ENCODE measurements at regions not wholly inside any gene's neighbourhood (a gene's known extent, or its start where the extent isn't known, plus 50 kb on each side); places are given as distances from the start of the nearest gene placed in this dataset.

GRCh38 chr10:7479861-7480598 lies 69.2 kb upstream of the SFMBT2 start:
- no peaks in the 10 kb centered on the region for H3K36me3 ChIP-seq (ENCODE audit: low read depth)
- no peak overlapping the region for H3K27ac ChIP-seq (ENCODE audit: poor library complexity, severe bottlenecking)
- H3K4me3 ChIP-seq (ENCODE audit: severe bottlenecking), result no peak overlapping the region
- ATAC-seq (ENCODE audit: low read depth), result no peak
- no peaks in the 10 kb centered on the region for H3K27me3 ChIP-seq (ENCODE audit: insufficient read depth, poor library complexity, severe bottlenecking)
- no peak for DNase-seq (ENCODE audit: low spot score)
- H3K4me1 ChIP-seq (ENCODE audit: insufficient read depth, poor library complexity, severe bottlenecking), result no peaks in the 10 kb centered on the region
- H3K9me3 ChIP-seq (ENCODE audit: severe bottlenecking), result no peaks in the 10 kb centered on the region
- TF ChIP-seq, protein P1, sequence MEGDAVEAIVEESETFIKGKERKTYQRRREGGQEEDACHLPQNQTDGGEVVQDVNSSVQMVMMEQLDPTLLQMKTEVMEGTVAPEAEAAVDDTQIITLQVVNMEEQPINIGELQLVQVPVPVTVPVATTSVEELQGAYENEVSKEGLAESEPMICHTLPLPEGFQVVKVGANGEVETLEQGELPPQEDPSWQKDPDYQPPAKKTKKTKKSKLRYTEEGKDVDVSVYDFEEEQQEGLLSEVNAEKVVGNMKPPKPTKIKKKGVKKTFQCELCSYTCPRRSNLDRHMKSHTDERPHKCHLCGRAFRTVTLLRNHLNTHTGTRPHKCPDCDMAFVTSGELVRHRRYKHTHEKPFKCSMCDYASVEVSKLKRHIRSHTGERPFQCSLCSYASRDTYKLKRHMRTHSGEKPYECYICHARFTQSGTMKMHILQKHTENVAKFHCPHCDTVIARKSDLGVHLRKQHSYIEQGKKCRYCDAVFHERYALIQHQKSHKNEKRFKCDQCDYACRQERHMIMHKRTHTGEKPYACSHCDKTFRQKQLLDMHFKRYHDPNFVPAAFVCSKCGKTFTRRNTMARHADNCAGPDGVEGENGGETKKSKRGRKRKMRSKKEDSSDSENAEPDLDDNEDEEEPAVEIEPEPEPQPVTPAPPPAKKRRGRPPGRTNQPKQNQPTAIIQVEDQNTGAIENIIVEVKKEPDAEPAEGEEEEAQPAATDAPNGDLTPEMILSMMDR (IDR thresholded peaks at IDR 0.05; ENCODE audit: poor library complexity, severe bottlenecking), result no peak

GRCh38 chr10:7478727-7479457 lies 68.1 kb upstream of the SFMBT2 start:
- H3K9me3 ChIP-seq (ENCODE audit: severe bottlenecking), result no peaks in the 10 kb centered on the region
- no peak overlapping the region for H3K4me3 ChIP-seq (ENCODE audit: severe bottlenecking)
- DNase-seq (ENCODE audit: low spot score) (no peak), ATAC-seq (ENCODE audit: low read depth) (no peak)
- H3K36me3 ChIP-seq (ENCODE audit: low read depth), result no peaks in the 10 kb centered on the region
- H3K27ac ChIP-seq (ENCODE audit: poor library complexity, severe bottlenecking), result no peak overlapping the region
- no peaks in the 10 kb centered on the region for H3K4me1 ChIP-seq (ENCODE audit: insufficient read depth, poor library complexity, severe bottlenecking)
- H3K27me3 ChIP-seq (ENCODE audit: insufficient read depth, poor library complexity, severe bottlenecking), result no peaks in the 10 kb centered on the region
- TF ChIP-seq, protein P1 (IDR thresholded peaks at IDR 0.05; ENCODE audit: poor library complexity, severe bottlenecking), result no peak

GRCh38 chr10:7477538-7478334 lies 66.9 kb upstream of the SFMBT2 start:
- Histone ChIP-seq H3K36me3 (ENCODE audit: low read depth) (no peaks in the 10 kb centered on the region), H3K4me1 (ENCODE audit: insufficient read depth, poor library complexity, severe bottlenecking) (no peaks in the 10 kb centered on the region), H3K4me3 (ENCODE audit: severe bottlenecking) (no peak overlapping the region), H3K27ac (ENCODE audit: poor library complexity, severe bottlenecking) (no peak overlapping the region), H3K9me3 (ENCODE audit: severe bottlenecking) (no peaks in the 10 kb centered on the region), H3K27me3 (ENCODE audit: insufficient read depth, poor library complexity, severe bottlenecking) (no peaks in the 10 kb centered on the region)
- TF ChIP-seq, protein P1 (IDR thresholded peaks at IDR 0.05; ENCODE audit: poor library complexity, severe bottlenecking), result no peak
- ATAC-seq (ENCODE audit: low read depth) (no peak), DNase-seq (ENCODE audit: low spot score) (no peak)

DNA sequence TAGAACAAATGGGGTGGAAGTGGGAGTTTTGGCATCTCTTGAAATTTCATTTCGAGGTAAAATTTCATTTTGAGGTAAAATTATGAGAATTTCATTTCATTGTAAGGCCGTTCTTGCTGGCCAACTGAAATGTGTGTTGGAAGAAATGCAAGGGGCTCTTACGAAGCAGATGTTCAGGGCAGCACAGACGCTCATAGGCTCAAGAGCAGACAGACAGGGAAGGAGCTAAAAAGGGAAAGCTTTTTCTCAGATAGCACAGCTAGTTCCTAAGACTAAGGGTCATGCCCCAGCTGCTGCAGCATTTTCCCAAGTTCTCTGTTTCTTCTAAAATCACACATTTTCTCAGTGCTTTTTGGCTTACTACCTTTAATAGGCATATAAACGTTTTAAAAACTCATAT lies 65.1 kb upstream of the SFMBT2 start:
- TF ChIP-seq, protein P1 (IDR thresholded peaks at IDR 0.05; ENCODE audit: poor library complexity, severe bottlenecking), result no peak
- DNase-seq (ENCODE audit: low spot score) (no peak), ATAC-seq (ENCODE audit: low read depth) (no peak)
- Histone ChIP-seq H3K4me1 (ENCODE audit: insufficient read depth, poor library complexity, severe bottlenecking) (no peaks in the 10 kb centered on the region), H3K27ac (ENCODE audit: poor library complexity, severe bottlenecking) (no peak overlapping the region), H3K36me3 (ENCODE audit: low read depth) (no peaks in the 10 kb centered on the region), H3K27me3 (ENCODE audit: insufficient read depth, poor library complexity, severe bottlenecking) (no peaks in the 10 kb centered on the region), H3K9me3 (ENCODE audit: severe bottlenecking) (no peaks in the 10 kb centered on the region), H3K4me3 (ENCODE audit: severe bottlenecking) (no peak overlapping the region)

Data from RWPE2 (cell line).